ENCODE measurements at regions not wholly inside any gene's neighbourhood (a gene's known extent, or its start where the extent isn't known, plus 50 kb on each side); places are given as distances from the start of the nearest gene placed in this dataset.

DNA sequence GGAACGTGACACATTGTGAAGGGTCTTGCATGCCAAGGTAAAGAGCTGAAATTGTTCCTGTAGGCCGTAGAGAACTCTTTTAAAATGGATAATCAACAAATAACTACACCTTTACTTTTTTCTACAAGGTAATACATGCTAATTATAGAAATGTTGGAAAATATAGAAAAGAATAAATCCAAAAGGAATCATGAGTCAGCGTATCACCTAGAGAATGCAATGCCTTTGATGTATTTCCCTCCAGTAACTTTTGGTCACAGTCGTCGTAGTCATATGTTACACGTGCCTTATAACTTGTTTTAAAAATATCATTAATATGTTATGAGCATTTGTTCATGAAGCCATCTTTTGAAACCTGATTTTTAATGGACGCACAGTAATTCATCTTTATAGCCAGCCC lies 100.6 kb downstream of the LIPG start:
- H3K36me3 Mint-ChIP-seq (ENCODE audit: insufficient read depth, unreplicated experiment): no peaks in the 10 kb centered on the region
- peaks cover 11% of the 10 kb centered on the region for H3K4me1 Mint-ChIP-seq (ENCODE audit: insufficient read depth, unreplicated experiment)
- DNase-seq (ENCODE audit: unreplicated experiment): no peak
- H3K4me3 Mint-ChIP-seq (ENCODE audit: unreplicated experiment): no peak overlapping the region
- H3K9me3 Mint-ChIP-seq (ENCODE audit: unreplicated experiment): no peaks in the 10 kb centered on the region
- intact Hi-C loops (cut with micrococcal nuclease): no loop called here
- ChIA-PET CTCF (no interaction called here), POLR2A (no interaction called here)
- H3K27ac Mint-ChIP-seq (ENCODE audit: low read depth, unreplicated experiment): no peak overlapping the region
- H3K27me3 Mint-ChIP-seq (ENCODE audit: insufficient read depth, unreplicated experiment): peaks cover 11% of the 10 kb centered on the region
- TF ChIP-seq, protein P1, sequence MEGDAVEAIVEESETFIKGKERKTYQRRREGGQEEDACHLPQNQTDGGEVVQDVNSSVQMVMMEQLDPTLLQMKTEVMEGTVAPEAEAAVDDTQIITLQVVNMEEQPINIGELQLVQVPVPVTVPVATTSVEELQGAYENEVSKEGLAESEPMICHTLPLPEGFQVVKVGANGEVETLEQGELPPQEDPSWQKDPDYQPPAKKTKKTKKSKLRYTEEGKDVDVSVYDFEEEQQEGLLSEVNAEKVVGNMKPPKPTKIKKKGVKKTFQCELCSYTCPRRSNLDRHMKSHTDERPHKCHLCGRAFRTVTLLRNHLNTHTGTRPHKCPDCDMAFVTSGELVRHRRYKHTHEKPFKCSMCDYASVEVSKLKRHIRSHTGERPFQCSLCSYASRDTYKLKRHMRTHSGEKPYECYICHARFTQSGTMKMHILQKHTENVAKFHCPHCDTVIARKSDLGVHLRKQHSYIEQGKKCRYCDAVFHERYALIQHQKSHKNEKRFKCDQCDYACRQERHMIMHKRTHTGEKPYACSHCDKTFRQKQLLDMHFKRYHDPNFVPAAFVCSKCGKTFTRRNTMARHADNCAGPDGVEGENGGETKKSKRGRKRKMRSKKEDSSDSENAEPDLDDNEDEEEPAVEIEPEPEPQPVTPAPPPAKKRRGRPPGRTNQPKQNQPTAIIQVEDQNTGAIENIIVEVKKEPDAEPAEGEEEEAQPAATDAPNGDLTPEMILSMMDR (IDR thresholded peaks at IDR 0.05; ENCODE audit: unreplicated experiment): no peak
- no TSS peak for BruUV-seq (replicated peaks)

DNA sequence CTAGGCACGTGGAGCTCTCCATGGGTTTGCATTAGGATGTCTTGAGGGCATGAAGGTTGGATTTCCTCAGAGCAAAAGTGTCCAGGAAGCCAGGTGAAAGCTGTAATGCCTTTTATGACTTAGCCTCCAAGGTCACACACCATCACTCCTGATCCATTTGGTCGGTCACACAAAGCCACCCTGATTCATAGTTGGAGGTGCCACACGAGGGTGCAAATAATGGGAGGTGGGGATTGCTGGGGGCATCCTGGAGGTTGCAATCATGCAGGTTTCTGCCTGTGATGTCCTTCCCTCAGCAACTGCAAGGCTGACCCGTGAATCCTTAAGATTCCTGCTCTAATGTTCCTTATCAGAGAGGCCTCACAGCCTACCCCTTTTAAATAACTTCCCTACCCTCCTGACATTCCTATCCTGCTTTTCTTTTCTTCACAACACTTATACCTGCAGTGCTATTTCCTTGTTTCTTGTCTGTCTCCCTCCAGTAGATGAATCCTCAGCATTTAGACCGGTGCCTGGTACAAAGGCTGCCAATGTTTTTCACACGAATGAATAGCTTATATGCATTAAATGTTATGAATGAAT lies 97.1 kb downstream of the LIPG start:
- POLR2A ChIA-PET: no interaction called here
- no peaks in the 10 kb centered on the region for H3K9me3 Mint-ChIP-seq (ENCODE audit: unreplicated experiment)
- no peak for DNase-seq (ENCODE audit: unreplicated experiment)
- no peak overlapping the region for H3K27ac Mint-ChIP-seq (ENCODE audit: low read depth, unreplicated experiment)
- H3K36me3 Mint-ChIP-seq (ENCODE audit: insufficient read depth, unreplicated experiment): no peaks in the 10 kb centered on the region
- peaks cover 11% of the 10 kb centered on the region for H3K27me3 Mint-ChIP-seq (ENCODE audit: insufficient read depth, unreplicated experiment)
- H3K4me1 Mint-ChIP-seq (ENCODE audit: insufficient read depth, unreplicated experiment): peaks cover 9% of the 10 kb centered on the region
- TF ChIP-seq, protein P1 (IDR thresholded peaks at IDR 0.05; ENCODE audit: unreplicated experiment): no peak
- CTCF ChIA-PET: interaction anchor here (0.5 to 1.0 kb wide), 4 partner anchors 49 to 548 kb away, joined by 3 to 4 read pairs (median 3); no protein-coding TSS in a partner anchor
- intact Hi-C loops (cut with micrococcal nuclease): loop anchor here (5.0 kb wide), 1 partner anchor 52 kb away; no protein-coding TSS in a partner anchor
- no peak overlapping the region for H3K4me3 Mint-ChIP-seq (ENCODE audit: unreplicated experiment)
- no TSS peak for BruUV-seq (replicated peaks)

DNA sequence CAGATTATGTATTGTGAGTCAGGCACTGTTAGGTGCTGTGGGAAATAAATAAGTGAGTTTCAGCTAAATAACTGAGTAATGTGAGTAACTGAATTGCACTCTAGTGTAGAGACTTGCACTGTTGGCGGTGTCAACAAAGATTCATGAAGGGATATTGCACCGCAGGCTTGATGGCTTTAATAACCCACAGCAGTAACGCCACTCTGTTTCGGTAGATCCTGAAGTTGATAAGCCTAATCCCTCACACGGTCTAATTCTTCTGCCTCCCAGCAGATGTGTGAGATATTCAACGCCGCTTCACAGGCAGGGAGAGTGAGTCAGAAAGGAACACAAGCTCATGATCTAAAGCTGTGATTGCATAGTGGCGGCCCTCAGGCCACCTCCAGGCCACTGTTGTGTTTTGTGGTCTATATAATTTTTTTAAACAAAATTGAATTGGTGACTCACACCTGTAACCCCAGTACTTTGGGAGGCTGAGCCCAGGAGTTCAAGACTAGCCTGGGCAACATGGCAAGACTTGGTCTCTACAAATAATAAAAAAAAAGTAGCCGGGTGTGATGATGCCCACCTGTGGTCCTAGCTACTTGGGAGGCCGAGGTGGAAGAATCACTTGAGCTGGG lies 94.3 kb downstream of the LIPG start:
- intact Hi-C loops (cut with micrococcal nuclease): loop anchor here (5.0 kb wide), 1 partner anchor 49 kb away; no protein-coding TSS in a partner anchor
- Mint-ChIP-seq H3K4me1 (ENCODE audit: insufficient read depth, unreplicated experiment) (peaks cover 9% of the 10 kb centered on the region), H3K4me3 (ENCODE audit: unreplicated experiment) (no peak overlapping the region), H3K36me3 (ENCODE audit: insufficient read depth, unreplicated experiment) (no peaks in the 10 kb centered on the region), H3K27ac (ENCODE audit: low read depth, unreplicated experiment) (peak overlapping the region; percentile 42), H3K27me3 (ENCODE audit: insufficient read depth, unreplicated experiment) (peaks cover 11% of the 10 kb centered on the region), H3K9me3 (ENCODE audit: unreplicated experiment) (no peaks in the 10 kb centered on the region)
- POLR2A ChIA-PET: interaction anchor here (0.6 to 1.3 kb wide), 6 partner anchors 47 to 765 kb away, joined by 3 to 5 read pairs (median 3); no protein-coding TSS in a partner anchor
- BruUV-seq (replicated peaks): no TSS peak
- TF ChIP-seq, protein P1 (IDR thresholded peaks at IDR 0.05; ENCODE audit: unreplicated experiment): no peak
- DNase-seq (ENCODE audit: unreplicated experiment): peak; percentile 75
- CTCF ChIA-PET: interaction anchor here (0.6 kb wide), 1 partner anchor 969 kb away, joined by 3 read pairs; no protein-coding TSS in a partner anchor

DNA sequence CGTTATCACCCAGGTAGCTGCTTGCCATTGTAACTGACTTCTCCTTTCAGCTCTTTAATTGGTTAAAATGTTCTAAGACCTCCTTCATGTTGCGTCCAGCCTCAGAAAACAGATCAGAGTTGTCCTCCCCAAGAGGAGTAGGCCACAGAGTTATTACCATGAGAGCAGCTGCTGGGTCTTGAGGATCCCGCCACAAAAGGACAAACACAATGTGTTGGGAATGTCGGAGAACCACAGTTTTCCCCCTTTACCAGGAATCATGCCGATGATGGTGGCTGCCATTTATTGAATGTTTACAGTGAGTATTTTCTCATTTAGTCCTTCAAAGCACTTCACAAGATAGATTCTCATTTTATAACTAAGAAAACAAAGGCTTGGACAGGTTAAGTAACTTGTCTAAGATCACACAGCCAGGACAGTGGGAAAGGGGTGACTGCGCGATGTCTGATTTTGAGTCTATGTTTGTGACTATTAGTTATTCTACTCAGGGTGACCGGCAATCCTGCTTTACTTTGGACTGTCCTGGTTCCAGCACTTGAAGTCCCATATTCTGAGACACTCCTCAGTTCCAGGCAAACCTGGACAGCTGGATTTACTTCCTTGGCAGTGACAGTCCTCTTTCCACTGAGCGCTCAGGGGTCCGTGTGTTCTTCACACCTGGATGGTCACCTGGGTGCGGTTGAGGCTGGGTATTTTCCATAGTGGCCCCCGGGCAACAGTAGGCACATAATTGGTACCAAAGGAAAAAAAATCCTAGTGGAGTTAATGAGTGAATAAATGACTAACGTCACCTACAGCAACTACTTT lies 93.6 kb downstream of the LIPG start:
- peak overlapping the region; percentile 42 for H3K27ac Mint-ChIP-seq (ENCODE audit: low read depth, unreplicated experiment)
- H3K27me3 Mint-ChIP-seq (ENCODE audit: insufficient read depth, unreplicated experiment): peaks cover 10% of the 10 kb centered on the region
- CTCF ChIA-PET: interaction anchor here (0.9 kb wide), 1 partner anchor 95 kb away, joined by 3 read pairs; no protein-coding TSS in a partner anchor
- POLR2A ChIA-PET: interaction anchor here (0.7 to 1.3 kb wide), 3 partner anchors 46 to 238 kb away, joined by 3 to 5 read pairs (median 4); no protein-coding TSS in a partner anchor
- BruUV-seq (replicated peaks): no TSS peak
- no peak for DNase-seq (ENCODE audit: unreplicated experiment)
- intact Hi-C loops (cut with micrococcal nuclease): loop anchor here (5.0 kb wide), 1 partner anchor 48 kb away; no protein-coding TSS in a partner anchor
- no peak overlapping the region for H3K4me3 Mint-ChIP-seq (ENCODE audit: unreplicated experiment)
- TF ChIP-seq, protein P1 (IDR thresholded peaks at IDR 0.05; ENCODE audit: unreplicated experiment): no peak
- H3K36me3 Mint-ChIP-seq (ENCODE audit: insufficient read depth, unreplicated experiment): no peaks in the 10 kb centered on the region
- peaks cover 9% of the 10 kb centered on the region for H3K4me1 Mint-ChIP-seq (ENCODE audit: insufficient read depth, unreplicated experiment)
- H3K9me3 Mint-ChIP-seq (ENCODE audit: unreplicated experiment): no peaks in the 10 kb centered on the region

Measured in MCF 10A (cell line).